A549 (cell line): ENCODE measurements at regions not wholly inside any gene's neighbourhood (a gene's known extent, or its start where the extent isn't known, plus 50 kb on each side); places are given as distances from the start of the nearest gene placed in this dataset.

ENCODE experiments used
- ATAC-seq, 2 experiments: fragments of 200-7000 bp in 1 of 2; fragments of >200 bp in 1 of 2; cut with Nextera tagmentation in 1 of 2; cut with Tn5 transposase in 1 of 2; 3 replicates each; pipeline versions ENCODE4 v1.8.0 to v1.9.1; 2018 to 2020; ENCODE audit warnings: mild to moderate bottlenecking in 1 of 2, moderate library complexity in 1 of 2
- CTCF ChIA-PET: fragments of 300-600 bp; sonication (Branson Sonifier 250); formaldehyde crosslinking; extraction: SDS; loops from one replicate; lab custom pipeline; 2021; ENCODE audit warnings: antibody characterized with exemption, inconsistent platforms; lab: Yijun Ruan, JAX
- POLR2A ChIA-PET: fragments of 350-600 bp; formaldehyde crosslinking; extraction: SDS; loops from one replicate; lab custom pipeline; 2021; ENCODE audit warnings: antibody characterized with exemption, inconsistent platforms; lab: Yijun Ruan, JAX
- DNase-seq, 2 experiments: peaks; one replicate each; pipeline versions ENCODE4 v3.0.0 to v3.0.0-alpha.2; 2011 to 2016; ENCODE audit warnings: low read depth in 1 of 2, low spot score in 1 of 2
- FAIRE-seq: peaks from 2 replicates; lab custom pipeline; 2011; peaks lifted over from hg19 to GRCh38; lab: Jason Lieb, UNC
- H3K27ac ChIP-seq, 2 experiments: fragments of >200 bp; sonication (Bioruptor Twin); formaldehyde crosslinking; 3 replicates each; pipeline ENCODE4 v1.5.1; 2016 to 2017
- H3K4me1 ChIP-seq: fragments of >200 bp; sonication (Bioruptor Twin); formaldehyde crosslinking; 3 replicates; pipeline ENCODE4 v1.6.1; 2016
- H3K4me2 ChIP-seq: fragments of >200 bp; sonication (Bioruptor Twin); formaldehyde crosslinking; 3 replicates; pipeline ENCODE4 v1.6.1; 2016
- H3K4me3 ChIP-seq: fragments of >200 bp; sonication (Bioruptor Twin); formaldehyde crosslinking; 3 replicates; pipeline ENCODE4 v1.5.1; 2016
- H3K9me3 ChIP-seq: fragments of >200 bp; sonication (Bioruptor Twin); formaldehyde crosslinking; 3 replicates; pipeline ENCODE4 v1.6.1; 2016
- CBX2 ChIP-seq: fragments of 200-600 bp; sonication (generic); IDR thresholded peaks from 2 replicates; pipeline ENCODE4 v1.6.1; 2016; ENCODE audit warnings: low read depth, mild to moderate bottlenecking, borderline replicate concordance
- EHMT2 ChIP-seq: fragments of 200-600 bp; sonication (generic); IDR thresholded peaks from 2 replicates; pipeline ENCODE4 v1.6.1; 2016; ENCODE audit warnings: antibody characterized with exemption, low read depth, mild to moderate bottlenecking, moderate library complexity
- ESRRA ChIP-seq: fragments of 150-350 bp; IDR thresholded peaks from 2 replicates; pipeline ENCODE4 v1.6.1; 2014; ENCODE audit warnings: mild to moderate bottlenecking, low read length, borderline replicate concordance
- HEYL ChIP-seq: fragments of 250-450 bp; sonication (Bioruptor Pico); IDR thresholded peaks from 2 replicates; pipeline ENCODE4 v1.8.0; 2021; ENCODE audit warnings: mild to moderate bottlenecking, moderate library complexity
- HMGXB4 ChIP-seq: fragments of 250-450 bp; sonication (Bioruptor Pico); IDR thresholded peaks from 2 replicates; pipeline ENCODE4 v1.5.0; 2021; ENCODE audit warnings: mild to moderate bottlenecking, moderate library complexity, borderline replicate concordance
- HOXA7 ChIP-seq: fragments of 250-450 bp; sonication (Bioruptor Pico); IDR thresholded peaks from 2 replicates; pipeline ENCODE4 v1.5.0; 2020; ENCODE audit warnings: mild to moderate bottlenecking, moderate library complexity
- KDM1A ChIP-seq: fragments of 200-600 bp; sonication (generic); IDR thresholded peaks from 2 replicates; pipeline ENCODE4 v1.6.1; 2016; ENCODE audit warnings: low read depth, mild to moderate bottlenecking
- MAZ ChIP-seq: fragments of 150-350 bp; IDR thresholded peaks from 2 replicates; pipeline ENCODE4 v1.6.1; 2014; ENCODE audit warnings: antibody characterized with exemption, low read depth, low read length, borderline replicate concordance
- MYC ChIP-seq: IDR thresholded peaks from 2 replicates; pipeline ENCODE4 v1.6.1; 2012; ENCODE audit warnings: mild to moderate bottlenecking, inconsistent platforms, low read length, improper control_type of control experiment, borderline replicate concordance
- POLR2AphosphoS2 ChIP-seq: conservative IDR thresholded peaks from 2 replicates; pipeline ENCODE4 v1.6.1; 2012; ENCODE audit warnings: low read length, improper control_type of control experiment, inconsistent platforms
- RAD21 ChIP-seq, 2 experiments: fragments of >200 bp in 1 of 2; sonication (Bioruptor Twin) in 1 of 2; formaldehyde crosslinking in 1 of 2; IDR thresholded peaks in 1 of 2; conservative IDR thresholded peaks in 1 of 2; 2 replicates in 1 of 2; 3 replicates in 1 of 2; pipeline ENCODE4 v1.6.1; 2012 to 2018; ENCODE audit warnings: inconsistent platforms in 1 of 2
- RCOR1 ChIP-seq: fragments of 150-350 bp; IDR thresholded peaks from 2 replicates; pipeline ENCODE4 v1.6.1; 2014; ENCODE audit warnings: antibody characterized with exemption, low read length, low read depth
- SMC3 ChIP-seq: fragments of >200 bp; sonication (Bioruptor Twin); formaldehyde crosslinking; IDR thresholded peaks from 3 replicates; pipeline ENCODE4 v1.6.1; 2018; ENCODE audit warnings: inconsistent platforms
- SREBF2 ChIP-seq: fragments of 450-650 bp; IDR thresholded peaks from 2 replicates; pipeline ENCODE4 v1.6.1; 2014; ENCODE audit warnings: mild to moderate bottlenecking, moderate library complexity
- ZC3H11A ChIP-seq: fragments of 450-650 bp; IDR thresholded peaks from 2 replicates; pipeline ENCODE4 v1.6.1; 2014; ENCODE audit warnings: antibody characterized with exemption, mild to moderate bottlenecking
- WGBS: methylation state at CpG from one replicate; pipeline ENCODE4 v1.1.6; 2017; ENCODE audit errors: missing lambda C conversion rate; 5-methylcytosine and 5-hydroxymethylcytosine counted together
- TF ChIP-seq, protein P1 (sequence below): IDR thresholded peaks from 2 replicates; pipeline ENCODE4 v1.6.1; 2012
- TF ChIP-seq, protein P2 (sequence below): fragments of >200 bp; sonication (Bioruptor Twin); formaldehyde crosslinking; IDR thresholded peaks from 3 replicates; pipeline ENCODE4 v1.6.1; 2016
- TF ChIP-seq, protein P3 (sequence below): fragments of 150-350 bp; IDR thresholded peaks from 2 replicates; pipeline ENCODE4 v1.6.1; 2014; ENCODE audit warnings: low read depth, mild to moderate bottlenecking, low read length
- TF ChIP-seq, protein P4 (sequence below): fragments of >200 bp; sonication (Bioruptor Twin); formaldehyde crosslinking; IDR thresholded peaks from 3 replicates; pipeline ENCODE4 v1.5.1; 2016

- CTCF ChIA-PET: interaction anchor here (0.6 kb wide), 1 partner anchor 181 kb away, joined by 3 read pairs; no protein-coding TSS in a partner anchor
- DNase-seq (no peak), FAIRE-seq (no peak)
Measured at GRCh38 chr7:10703059-10703458, 270.6 kb upstream of the PHF14 start.

GRCh38 chr7:10703981-10704380 is 269.7 kb upstream of the PHF14 start:
- CTCF ChIA-PET: no interaction called here
- Histone ChIP-seq H3K4me2 (no peak overlapping the region), H3K9me3 (no peaks in the 10 kb centered on the region), H3K4me3 (no peak overlapping the region), H3K4me1 (no peaks in the 10 kb centered on the region), H3K27ac (no peak overlapping the region)
- ATAC-seq: no peak
- WGBS: 13% methylated on average over 1 of the region's 1 CpG
- POLR2A ChIA-PET: no interaction called here
- no peak for DNase-seq
- no peak for FAIRE-seq
- TF ChIP-seq ESRRA (no peak), RAD21 (conservative IDR thresholded peaks at IDR 0.05 in 1 of 2, IDR thresholded peaks at IDR 0.05 in 1 of 2) (no peak), HMGXB4 (CRISPR knock-in tag) (no peak), KDM1A (no peak), MYC (no peak), POLR2AphosphoS2 (no peak), CBX2 (no peak), EHMT2 (no peak), SMC3 (no peak), SREBF2 (no peak), HOXA7 (CRISPR knock-in tag) (no peak), RCOR1 (no peak), ZC3H11A (no peak)
- TF ChIP-seq, protein P1, sequence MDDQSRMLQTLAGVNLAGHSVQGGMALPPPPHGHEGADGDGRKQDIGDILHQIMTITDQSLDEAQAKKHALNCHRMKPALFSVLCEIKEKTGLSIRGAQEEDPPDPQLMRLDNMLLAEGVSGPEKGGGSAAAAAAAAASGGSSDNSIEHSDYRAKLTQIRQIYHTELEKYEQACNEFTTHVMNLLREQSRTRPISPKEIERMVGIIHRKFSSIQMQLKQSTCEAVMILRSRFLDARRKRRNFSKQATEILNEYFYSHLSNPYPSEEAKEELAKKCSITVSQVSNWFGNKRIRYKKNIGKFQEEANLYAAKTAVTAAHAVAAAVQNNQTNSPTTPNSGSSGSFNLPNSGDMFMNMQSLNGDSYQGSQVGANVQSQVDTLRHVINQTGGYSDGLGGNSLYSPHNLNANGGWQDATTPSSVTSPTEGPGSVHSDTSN: no peak
- TF ChIP-seq, protein P2, sequence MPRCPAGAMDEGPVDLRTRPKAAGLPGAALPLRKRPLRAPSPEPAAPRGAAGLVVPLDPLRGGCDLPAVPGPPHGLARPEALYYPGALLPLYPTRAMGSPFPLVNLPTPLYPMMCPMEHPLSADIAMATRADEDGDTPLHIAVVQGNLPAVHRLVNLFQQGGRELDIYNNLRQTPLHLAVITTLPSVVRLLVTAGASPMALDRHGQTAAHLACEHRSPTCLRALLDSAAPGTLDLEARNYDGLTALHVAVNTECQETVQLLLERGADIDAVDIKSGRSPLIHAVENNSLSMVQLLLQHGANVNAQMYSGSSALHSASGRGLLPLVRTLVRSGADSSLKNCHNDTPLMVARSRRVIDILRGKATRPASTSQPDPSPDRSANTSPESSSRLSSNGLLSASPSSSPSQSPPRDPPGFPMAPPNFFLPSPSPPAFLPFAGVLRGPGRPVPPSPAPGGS: no peak
- TF ChIP-seq, protein P3, sequence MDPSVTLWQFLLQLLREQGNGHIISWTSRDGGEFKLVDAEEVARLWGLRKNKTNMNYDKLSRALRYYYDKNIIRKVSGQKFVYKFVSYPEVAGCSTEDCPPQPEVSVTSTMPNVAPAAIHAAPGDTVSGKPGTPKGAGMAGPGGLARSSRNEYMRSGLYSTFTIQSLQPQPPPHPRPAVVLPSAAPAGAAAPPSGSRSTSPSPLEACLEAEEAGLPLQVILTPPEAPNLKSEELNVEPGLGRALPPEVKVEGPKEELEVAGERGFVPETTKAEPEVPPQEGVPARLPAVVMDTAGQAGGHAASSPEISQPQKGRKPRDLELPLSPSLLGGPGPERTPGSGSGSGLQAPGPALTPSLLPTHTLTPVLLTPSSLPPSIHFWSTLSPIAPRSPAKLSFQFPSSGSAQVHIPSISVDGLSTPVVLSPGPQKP: no peak
- TF ChIP-seq, protein P4, sequence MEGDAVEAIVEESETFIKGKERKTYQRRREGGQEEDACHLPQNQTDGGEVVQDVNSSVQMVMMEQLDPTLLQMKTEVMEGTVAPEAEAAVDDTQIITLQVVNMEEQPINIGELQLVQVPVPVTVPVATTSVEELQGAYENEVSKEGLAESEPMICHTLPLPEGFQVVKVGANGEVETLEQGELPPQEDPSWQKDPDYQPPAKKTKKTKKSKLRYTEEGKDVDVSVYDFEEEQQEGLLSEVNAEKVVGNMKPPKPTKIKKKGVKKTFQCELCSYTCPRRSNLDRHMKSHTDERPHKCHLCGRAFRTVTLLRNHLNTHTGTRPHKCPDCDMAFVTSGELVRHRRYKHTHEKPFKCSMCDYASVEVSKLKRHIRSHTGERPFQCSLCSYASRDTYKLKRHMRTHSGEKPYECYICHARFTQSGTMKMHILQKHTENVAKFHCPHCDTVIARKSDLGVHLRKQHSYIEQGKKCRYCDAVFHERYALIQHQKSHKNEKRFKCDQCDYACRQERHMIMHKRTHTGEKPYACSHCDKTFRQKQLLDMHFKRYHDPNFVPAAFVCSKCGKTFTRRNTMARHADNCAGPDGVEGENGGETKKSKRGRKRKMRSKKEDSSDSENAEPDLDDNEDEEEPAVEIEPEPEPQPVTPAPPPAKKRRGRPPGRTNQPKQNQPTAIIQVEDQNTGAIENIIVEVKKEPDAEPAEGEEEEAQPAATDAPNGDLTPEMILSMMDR: no peak

More at GRCh38 chr7:10703059-10703458, 270.6 kb upstream of the PHF14 start:
- POLR2A ChIA-PET: no interaction called here
- Histone ChIP-seq H3K4me2 (no peak overlapping the region), H3K27ac (no peak overlapping the region), H3K4me3 (no peak overlapping the region), H3K9me3 (no peaks in the 10 kb centered on the region), H3K4me1 (no peaks in the 10 kb centered on the region)
- WGBS: 33% methylated on average over 3 of the region's 3 CpGs
- ATAC-seq: no peak
- TF ChIP-seq HOXA7 (CRISPR knock-in tag): no peak
- TF ChIP-seq MAZ: no peak
- no peak for TF ChIP-seq HEYL (CRISPR knock-in tag)
- TF ChIP-seq, protein P3: no peak
